Fibroblast of lung (primary cell): ENCODE measurements at regions not wholly inside any gene's neighbourhood (a gene's known extent, or its start where the extent isn't known, plus 50 kb on each side); places are given as distances from the start of the nearest gene placed in this dataset.

Experiments
- EZH2 ChIP-seq: IDR thresholded peaks from 2 replicates; pipeline ENCODE4 v1.5.1; 2012; ENCODE audit warnings: low read length, control low read depth, mild to moderate bottlenecking; ENCODE audit errors: missing control alignments
- TF ChIP-seq, protein P1 (sequence below), 2 donors: IDR thresholded peaks in 1 of 2; conservative IDR thresholded peaks in 1 of 2; 1 replicate in 1 of 2; 2 replicates in 1 of 2; pipeline ENCODE4 v1.5.1; 2011 to 2012; ENCODE audit warnings: low read length in 2 of 2, control low read depth in 1 of 2, inconsistent platforms in 1 of 2, low read depth in 1 of 2, mild to moderate bottlenecking in 1 of 2

DNA sequence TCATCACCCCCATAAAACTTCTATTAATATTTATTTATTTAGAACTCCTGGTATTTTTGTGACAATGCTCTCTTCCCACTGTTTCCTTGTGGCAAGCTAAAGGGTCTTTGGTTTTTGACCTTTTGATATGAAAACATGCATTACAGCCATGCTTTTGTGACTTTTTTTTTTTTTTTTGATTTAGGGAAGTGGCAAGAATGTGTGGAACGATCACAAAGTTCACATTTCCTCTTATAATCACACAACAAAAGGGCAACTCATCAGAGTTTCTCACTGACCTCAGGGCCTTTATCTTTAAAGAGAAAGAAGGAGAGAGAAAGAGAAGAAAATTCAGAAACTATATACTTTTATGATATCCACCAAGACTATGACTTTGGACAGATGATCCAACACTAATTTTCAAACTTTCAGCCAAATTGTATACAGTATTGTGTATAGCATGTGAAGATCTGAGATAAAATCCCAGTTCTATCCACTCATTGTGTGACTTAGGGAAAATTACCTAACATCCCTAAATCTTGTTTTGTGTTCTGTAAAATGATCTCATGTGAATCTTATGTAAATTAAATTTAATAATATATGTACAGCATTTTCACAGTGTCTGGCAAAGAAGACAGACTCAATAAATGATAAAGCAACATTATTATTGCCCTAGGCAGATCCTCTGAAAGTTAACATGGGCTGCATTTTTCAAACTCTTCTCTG is 106.8 kb upstream of the MARCKS start:
- TF ChIP-seq, protein P1, sequence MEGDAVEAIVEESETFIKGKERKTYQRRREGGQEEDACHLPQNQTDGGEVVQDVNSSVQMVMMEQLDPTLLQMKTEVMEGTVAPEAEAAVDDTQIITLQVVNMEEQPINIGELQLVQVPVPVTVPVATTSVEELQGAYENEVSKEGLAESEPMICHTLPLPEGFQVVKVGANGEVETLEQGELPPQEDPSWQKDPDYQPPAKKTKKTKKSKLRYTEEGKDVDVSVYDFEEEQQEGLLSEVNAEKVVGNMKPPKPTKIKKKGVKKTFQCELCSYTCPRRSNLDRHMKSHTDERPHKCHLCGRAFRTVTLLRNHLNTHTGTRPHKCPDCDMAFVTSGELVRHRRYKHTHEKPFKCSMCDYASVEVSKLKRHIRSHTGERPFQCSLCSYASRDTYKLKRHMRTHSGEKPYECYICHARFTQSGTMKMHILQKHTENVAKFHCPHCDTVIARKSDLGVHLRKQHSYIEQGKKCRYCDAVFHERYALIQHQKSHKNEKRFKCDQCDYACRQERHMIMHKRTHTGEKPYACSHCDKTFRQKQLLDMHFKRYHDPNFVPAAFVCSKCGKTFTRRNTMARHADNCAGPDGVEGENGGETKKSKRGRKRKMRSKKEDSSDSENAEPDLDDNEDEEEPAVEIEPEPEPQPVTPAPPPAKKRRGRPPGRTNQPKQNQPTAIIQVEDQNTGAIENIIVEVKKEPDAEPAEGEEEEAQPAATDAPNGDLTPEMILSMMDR (conservative IDR thresholded peaks at IDR 0.05 in 1 of 2, IDR thresholded peaks at IDR 0.05 in 1 of 2; ENCODE audit: low read depth in 1 of 2, low read length in 2 of 2) = no peak
- no peak for TF ChIP-seq EZH2
